HG02623 (cell line): ENCODE measurements at regions not wholly inside any gene's neighbourhood (a gene's known extent, or its start where the extent isn't known, plus 50 kb on each side); places are given as distances from the start of the nearest gene placed in this dataset.
"Not testable (repeated sequence)": the region's sequence is repeated elsewhere in the genome, so short reads cannot be mapped to it uniquely, and the experiment has no call there.

Experiments used
- ATAC-seq: cut with Tn5 transposase; IDR thresholded peaks from one replicate; pipeline ENCODE4 v1.9.1; 2021; ENCODE audit warnings: moderate library complexity; ENCODE audit not compliant: unreplicated experiment

DNA sequence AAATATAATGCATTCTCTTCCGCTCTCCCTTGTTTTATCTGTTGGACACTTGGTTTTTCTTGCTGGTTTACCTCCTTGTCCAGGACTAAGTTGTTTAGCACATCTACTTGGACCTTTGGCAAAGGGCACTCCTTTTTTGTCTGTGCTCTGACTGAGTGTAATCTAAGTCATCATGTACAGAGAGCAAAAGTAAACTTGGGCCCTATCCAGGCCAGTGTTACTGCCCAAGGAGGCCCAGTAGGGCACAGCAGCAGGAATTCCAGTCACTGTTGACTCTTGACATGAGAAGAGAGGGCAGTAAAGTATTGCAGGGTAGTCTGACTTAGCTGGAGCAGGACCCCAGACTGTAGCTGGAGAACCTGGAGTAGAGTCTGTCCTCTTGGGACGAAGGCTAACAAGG is 445.5 kb downstream of the ZIC3 start:
- no peak for ATAC-seq

DNA sequence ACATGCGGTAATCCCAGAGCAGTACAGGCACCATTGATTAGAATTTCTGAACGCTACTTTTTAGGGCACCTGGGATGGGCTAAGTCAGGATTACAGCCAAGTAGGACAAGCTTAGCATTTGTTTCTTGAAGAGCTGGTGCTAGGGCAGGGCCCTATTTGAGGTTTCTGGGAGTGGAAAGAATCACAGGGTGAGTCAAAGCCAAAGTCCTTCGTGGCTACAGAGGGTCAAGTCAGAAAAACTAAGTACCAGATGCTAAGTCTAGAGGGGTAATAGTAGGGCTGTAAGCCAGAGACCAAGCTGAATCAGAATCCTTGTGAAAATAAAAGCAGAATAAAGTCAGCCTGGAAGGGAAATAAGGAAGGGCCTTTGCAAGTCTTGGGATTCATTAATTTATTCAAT is 448.6 kb downstream of the ZIC3 start:
- no peak for ATAC-seq

DNA sequence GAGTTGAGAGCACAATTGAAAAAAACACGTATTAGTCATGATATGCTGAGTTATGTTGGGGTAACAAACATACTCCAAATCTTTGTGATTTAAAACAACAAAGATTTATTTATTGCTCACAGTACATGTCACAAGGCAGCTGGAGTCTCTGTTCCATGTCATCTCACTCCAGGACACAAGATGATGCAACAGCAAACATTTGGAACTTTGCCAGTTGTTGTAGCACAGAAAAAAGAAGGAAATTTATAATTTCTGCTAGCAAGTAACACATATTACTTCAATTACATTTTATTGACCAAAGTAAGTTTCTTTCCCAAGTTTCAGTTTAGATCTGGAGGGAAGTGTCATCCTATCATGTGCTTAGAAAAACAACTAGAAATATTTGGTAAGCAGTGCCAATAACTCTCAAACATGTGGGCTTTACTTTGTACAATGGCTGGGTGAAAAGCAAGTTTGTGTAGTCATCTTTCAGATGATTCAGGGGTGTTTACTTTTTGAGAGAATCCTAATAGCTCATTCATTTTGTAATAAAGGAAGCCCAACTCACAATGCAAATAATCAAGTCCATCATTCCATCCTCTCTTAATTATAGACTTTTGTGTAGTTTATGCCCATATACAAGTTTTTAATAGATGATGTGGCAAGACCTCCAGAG is 452.3 kb downstream of the ZIC3 start:
- no peak for ATAC-seq

DNA sequence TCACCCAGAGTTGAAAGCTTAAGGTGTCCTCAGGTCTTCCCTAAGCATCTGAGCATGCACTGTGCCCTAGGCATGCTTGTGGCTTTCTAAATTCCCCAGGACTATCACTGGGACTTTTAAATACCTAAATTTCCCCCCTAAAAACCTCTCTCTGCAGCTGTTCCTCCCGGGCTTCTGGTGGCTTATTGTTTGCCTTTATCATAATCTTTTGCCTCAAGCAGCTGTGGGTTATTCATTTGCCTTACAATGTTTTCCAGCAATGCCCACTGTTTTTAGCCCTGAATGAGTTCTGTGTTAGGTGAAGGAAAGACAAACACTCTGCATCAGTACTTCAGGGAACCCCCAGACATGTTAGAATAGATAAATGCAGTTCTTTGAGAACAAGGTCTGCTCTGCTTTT is 455.0 kb downstream of the ZIC3 start:
- no peak for ATAC-seq

DNA sequence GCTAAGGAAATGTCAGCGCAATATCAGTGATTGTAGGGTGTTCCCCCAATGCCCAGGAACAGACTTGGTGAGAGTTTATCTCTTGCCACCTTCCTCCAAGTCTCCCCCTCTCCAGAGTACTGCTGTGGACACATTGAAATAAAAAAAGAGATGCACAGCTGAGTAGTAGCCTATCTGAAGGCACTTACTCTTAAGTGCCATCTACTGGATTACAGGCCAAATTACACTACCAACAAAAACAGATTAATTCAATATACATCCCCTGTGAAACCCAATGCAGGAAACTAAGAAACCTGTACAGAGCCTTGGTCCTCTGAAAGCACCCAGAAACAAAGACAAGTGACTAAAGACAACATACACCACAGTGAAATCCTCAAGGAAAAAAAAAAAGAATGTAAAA is 460.3 kb downstream of the ZIC3 start:
- ATAC-seq = no peak

DNA sequence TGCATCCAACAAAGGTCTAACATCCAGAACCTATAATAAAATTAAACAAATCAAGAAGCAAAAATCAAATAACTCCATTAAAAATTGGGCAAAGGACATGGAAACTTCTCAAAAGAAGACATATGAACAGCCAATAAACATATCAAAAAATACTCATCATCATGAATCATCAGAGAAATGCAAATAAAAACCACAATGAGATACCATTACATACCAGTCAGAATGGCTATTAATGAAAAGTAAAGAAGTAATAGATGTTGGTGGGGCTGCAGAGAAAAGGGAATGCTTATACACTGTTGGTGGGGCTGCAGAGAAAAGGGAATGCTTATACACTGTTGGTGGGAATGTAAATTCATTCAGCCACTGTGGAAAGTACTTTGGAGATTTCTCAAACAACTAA is 465.8 kb downstream of the ZIC3 start:
- ATAC-seq = no peak

DNA sequence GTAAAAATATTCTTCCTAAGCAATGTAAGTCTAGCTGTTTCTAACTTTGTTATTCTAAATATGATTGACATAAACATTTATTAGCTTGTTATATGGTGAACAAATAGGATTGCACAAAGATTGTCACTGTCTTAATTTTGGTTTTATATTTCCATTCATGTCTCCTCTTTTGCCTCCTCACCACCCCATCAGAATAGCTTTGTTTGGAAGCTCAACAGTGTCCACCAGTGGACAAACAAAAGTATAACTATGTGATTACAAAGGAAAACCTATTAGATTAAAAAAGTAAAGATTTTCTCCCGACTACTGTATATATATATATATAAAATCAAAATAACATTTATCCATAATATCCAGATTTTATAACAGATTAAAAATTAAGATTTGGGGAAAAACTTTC is 468.2 kb downstream of the ZIC3 start:
- ATAC-seq = no peak

DNA sequence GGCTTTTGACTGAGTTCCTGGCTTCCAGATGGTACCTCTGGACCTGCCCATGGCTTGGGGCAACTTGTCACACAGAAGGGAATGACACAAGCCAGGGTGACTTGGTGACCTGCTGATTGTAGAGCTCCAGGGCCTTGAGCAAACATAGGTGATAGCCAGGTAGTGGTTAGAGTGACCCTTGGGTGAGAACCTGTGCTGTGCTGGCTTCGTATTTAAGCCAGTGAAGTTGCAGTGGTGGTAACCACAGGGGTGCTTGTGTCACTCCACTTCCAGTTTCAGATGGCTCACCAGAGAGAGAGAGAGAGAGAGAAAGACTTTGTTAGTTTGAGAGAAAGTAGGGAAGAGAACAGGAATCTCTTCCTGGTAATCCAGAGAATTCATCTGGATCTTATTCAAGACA is 471.6 kb downstream of the ZIC3 start:
- ATAC-seq = no peak

DNA sequence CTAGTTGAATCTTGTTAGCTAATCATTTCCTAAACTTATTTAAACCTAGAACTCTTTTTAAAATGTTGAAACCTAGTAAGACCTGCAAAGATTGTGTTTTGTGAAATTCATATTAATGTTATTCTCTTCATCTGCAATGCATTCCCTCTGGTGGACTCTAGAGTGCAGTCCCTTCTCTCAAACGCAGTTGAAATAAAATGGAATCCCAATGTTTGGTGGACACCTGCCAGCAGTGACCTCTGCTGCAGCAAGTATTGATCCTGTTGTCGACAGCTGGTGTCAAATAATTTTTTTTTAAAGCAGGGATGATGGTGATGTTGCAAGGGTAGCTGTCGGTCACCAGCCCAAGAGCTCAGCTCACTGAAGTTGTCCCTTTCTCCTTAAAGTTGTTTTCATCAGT is 492.0 kb downstream of the ZIC3 start:
- ATAC-seq = no peak

DNA sequence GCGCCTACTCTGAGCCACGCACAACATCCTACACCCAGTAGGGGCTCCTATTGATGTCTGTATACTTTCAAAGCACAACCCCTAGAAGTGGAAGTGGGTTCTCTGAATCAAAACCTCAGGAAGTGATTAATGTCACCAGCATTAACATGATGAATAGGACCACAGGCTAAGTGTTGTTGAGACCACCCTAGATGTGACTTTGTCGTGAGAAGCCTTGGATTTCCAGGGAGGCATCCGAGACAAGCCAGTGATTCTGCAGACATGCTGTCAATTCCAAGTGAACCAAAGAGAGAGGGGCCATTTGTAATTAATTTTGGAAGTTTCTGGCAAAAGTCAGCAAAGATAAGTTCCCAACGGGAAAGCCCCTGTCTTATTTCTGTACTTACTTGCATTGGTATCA is 493.0 kb downstream of the ZIC3 start:
- no peak for ATAC-seq

DNA sequence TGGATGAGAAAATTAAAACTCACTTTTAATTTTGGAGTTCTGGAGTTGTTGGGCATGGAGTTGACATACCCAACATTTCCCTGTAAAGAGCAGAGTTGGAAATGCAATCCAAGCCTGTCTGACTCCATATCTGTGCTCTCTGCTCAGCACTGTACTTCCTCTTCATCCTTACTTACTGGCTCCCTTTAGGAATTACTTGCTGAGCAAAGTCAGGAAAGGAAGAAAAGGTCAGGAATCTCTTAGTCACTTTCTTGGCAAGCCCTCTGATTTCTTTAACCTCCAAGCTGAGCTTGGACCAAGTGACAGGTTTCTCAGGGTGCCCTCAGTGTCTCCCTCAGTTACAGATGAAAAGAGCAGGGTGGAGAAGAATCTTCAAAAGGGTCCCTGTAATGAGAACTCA is 501.5 kb downstream of the ZIC3 start:
- no peak for ATAC-seq

DNA sequence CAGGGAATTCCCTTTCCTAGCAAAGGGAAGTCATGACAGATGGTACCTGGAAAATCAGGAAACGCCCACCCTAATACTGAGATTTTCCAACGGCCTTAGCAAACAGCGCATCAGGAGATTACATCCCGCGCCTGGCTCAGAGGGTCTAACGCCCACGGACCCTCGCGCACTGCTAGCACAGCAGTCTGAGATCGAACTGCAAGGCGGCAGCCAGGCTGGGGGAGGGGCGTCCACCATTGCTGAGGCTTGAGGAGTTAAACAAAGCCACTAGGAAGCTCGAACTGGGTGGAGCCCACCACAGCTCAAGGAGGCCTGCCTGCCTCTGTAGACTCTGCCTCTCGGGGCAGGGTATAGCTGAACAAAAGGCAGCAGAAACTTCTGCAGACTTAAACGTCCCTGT is 507.7 kb downstream of the ZIC3 start:
- ATAC-seq = no peak

DNA sequence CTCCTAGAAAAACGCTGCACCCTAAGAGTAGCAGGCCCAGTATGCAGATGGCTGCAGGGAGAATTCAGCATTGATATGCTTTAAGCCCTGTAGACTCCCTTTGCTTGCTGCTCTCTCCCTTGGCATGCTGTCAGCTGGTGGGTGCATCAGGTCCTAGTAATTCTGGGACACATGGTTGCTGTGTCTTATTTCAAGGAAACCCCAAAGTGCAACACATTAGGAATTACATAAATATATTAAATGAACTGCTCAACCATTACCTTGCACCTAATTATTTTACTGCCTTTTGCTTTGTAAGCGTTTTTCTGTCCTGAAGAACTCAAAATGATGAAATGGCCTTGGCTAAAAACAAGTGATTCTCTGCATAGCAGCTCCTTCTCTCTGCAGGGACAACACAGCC is 516.3 kb downstream of the ZIC3 start:
- no peak for ATAC-seq

DNA sequence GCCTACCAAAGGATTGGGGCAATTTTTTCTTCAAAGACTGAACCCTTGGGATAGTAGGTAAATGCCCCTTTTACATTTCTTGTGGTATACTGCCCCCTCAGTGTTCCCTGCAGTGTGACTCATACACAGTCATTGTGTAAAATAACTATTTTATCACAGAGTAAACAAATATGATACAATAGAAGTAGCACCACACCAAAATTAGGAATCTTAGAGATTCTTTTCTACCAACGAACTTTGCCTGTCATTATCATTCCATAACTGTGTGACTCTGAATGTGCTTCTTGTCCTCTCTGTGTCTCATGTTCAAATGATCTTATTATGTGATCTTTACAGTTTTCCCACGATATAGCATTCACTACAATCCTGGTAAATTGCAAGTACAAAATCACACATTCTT is 517.0 kb downstream of the ZIC3 start:
- ATAC-seq = no peak

DNA sequence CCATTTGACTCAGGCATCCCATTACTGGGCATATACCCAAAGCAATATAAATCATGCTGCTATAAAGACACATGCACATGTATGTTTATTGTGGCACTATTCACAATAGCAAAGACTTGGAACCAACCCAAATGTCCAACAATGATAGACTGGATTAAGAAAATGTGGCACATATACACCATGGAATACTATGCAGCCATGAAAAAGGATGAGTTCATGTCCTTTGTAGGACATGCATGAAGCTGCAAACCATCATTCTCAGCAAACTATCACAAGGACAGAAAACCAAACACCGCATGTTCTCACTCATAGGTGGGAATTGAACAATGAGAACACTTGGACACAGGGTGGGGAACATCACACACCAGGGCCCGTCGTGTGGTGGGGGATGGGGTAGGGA is 545.0 kb downstream of the ZIC3 start:
- not testable (repeated sequence) for ATAC-seq

DNA sequence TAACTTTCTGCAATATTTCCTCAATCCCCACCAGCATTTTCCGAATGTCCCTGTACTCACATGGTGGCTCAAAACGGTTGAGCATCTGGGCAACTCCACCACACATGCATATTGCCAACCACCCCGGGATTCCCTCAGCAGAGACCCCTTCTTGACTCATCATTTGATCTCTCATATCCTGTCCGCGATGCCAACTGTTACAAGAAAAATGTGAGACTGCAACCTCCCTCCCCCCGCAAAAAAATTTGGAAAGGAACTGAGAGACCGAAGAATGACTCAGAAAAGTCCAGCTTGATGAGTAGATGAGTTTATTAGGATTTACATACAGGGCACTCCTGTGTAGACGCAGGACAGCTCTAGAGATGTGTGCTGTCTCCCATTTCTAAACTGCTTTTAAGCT is 561.4 kb downstream of the ZIC3 start:
- no peak for ATAC-seq

DNA sequence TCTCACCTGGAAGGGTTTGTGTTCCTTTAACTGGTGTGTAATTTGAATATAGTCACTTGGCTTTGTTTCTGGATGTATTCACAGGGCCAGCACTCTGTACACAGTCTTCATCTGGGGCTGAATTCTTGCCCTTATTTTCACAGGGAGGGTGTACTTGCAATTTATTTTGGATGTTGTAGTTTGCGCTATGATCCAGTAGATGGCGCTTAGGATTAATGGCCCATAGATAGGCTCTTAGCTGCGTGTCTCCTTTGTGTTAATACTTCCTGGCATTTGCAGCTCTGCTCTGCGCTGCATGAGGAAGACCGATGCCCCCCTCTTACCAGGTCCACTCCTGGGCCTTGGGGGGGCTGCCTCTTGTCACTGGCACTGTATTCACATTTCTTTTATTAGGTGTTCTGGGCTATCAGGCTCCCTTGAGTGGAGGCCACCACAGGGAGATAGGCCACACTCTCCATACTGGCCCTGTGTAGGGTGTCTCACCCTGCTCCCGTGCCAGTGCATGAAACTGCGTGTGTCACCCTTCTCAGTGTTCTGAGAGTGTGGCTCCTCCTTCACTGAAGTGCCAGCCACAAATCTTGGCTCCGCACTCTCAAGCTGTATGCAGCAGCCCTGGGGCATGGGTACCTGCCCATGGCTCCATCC is 562.2 kb downstream of the ZIC3 start:
- ATAC-seq = peak; percentile 82

DNA sequence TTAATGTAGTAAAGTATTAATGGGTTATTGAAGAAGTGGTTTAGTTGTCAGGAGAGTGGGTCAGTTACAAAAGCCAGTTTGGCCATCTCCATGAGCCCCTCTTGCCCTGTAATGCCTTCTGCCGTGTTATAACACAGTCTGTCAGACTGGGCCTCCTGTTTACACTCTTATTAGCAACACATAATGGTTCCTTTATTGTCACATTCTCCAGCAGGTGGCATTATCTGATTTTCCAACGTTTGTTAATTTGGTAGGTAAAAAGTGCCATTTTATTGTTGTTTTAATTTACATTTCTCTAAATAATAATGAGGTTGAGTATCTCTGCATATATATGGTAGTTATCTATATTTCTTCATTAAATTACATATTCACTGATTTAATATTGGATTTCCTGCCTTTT is 560.8 kb downstream of the FGF13 start:
- ATAC-seq = no peak

DNA sequence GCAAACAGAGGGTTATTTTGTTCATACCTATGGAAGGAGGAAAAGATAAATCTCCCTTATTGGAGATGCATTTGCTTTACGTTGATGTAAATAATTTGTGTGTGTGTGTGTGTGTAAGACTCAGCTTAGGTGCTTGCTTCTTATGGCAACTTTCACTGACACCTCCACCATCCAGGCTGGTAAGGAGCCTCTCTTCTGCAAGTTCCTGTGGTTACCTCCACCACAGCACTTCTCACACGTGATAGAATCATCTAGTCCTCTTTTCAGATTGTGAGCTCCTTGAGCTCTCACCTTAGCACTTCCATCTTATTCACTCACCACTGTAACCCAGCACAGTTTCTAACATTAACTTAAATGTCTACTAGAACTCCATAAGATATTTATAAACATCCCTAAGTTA is 553.7 kb downstream of the FGF13 start:
- ATAC-seq = no peak

DNA sequence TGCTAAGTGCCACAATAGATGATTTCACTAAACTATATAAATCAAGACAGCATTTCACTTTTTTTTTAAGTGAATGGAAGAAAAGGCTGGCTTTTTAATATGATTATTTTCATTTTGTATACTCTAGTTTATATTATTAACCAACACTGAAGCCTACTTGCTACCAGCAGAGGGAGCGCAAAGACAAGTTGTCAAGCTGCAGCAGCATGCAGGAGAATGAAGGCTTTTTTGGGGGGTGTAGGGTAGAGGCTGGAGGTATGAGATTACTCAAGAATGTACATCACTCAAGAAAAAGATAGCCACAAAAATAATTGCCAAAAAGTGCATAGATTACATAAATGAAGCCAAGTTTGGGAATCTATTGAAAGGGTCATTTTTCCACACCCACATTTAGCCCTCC is 519.5 kb downstream of the FGF13 start:
- ATAC-seq = no peak

DNA sequence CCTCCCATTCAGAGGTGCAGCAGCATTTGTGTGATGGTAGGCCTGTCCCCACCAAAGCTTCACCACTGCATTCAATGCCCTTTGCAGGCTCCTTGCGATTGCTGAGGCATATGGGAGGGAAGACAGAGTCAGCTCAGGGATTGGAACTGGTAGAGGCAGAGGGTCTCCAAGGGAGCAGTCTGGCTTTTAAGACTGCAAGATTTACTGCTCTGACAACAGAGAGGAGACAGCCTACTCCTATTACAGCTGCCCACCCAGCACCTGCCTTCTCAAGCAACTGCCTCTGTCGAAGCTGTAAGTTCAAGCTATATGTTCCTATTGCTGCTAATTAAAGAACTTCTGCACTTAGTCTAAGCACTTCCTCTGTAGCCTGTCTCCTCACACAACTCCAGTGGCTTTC is 481.8 kb downstream of the FGF13 start:
- no peak for ATAC-seq

DNA sequence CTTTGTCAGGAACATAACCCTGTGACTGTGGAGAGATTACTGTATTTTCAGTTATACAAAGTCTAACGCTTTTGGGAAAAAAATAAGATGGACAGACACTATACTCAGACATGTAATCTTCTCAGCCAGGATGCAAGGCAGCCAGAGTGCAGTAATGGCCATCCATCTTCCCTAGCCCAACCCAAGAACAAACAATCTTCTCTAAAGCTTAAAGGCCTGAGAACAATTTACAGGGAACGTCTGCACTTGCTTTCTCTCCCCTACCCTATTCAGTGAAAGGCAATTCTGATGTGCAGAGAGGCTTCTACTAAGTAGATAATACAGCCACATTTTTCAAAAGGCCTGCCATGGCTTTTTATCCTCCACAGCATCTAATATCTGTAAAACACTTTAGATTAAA is 471.3 kb downstream of the FGF13 start:
- no peak for ATAC-seq

DNA sequence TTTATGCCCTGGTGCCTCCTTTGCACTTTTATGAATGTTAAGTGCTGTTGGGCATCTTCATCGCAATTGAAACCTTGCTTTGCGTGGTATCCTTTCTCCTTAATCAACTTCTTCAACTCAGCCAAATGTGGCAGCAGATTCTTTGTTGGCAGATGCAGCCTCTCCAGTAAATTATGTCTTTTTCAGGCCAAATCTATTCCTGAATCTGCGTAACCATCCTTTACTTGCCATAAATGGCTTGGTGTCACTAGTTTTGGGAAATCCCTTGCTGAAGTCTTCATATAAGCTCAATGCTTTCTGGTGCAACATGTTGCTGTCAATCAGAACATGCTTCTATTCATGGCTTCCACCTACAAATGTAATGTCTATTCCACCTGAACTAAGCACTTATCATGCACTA is 457.5 kb downstream of the FGF13 start:
- no peak for ATAC-seq
